HEK293 (cell line): ENCODE measurements at regions not wholly inside any gene's neighbourhood (a gene's known extent, or its start where the extent isn't known, plus 50 kb on each side); places are given as distances from the start of the nearest gene placed in this dataset.

ENCODE experiments used
- CTCF ChIP-seq: fragments of 450-650 bp; formaldehyde crosslinking; IDR thresholded peaks from 2 replicates; pipeline ENCODE4 v1.5.1; 2016; ENCODE audit warnings: missing biosample characterization, missing genetic modification characterization
- REST ChIP-seq: fragments of 450-650 bp; formaldehyde crosslinking; IDR thresholded peaks from 2 replicates; pipeline ENCODE4 v1.5.1; 2016; ENCODE audit warnings: missing biosample characterization, missing genetic modification characterization
- ZBTB1 ChIP-seq: fragments of 450-650 bp; formaldehyde crosslinking; IDR thresholded peaks from 2 replicates; pipeline ENCODE4 v1.5.1; 2016; ENCODE audit warnings: missing biosample characterization, missing genetic modification characterization
- ZBTB44 ChIP-seq: fragments of 450-650 bp; IDR thresholded peaks from 2 replicates; pipeline ENCODE4 v1.5.1; 2018; ENCODE audit warnings: missing biosample characterization, mild to moderate bottlenecking, missing genetic modification characterization
- ZFP41 ChIP-seq: fragments of 450-650 bp; formaldehyde crosslinking; IDR thresholded peaks from 2 replicates; pipeline ENCODE4 v1.5.1; 2016; ENCODE audit warnings: missing biosample characterization, missing genetic modification characterization, borderline replicate concordance
- ZNF184 ChIP-seq: fragments of 450-650 bp; IDR thresholded peaks from 2 replicates; pipeline ENCODE4 v1.5.1; 2018; ENCODE audit warnings: missing biosample characterization, mild to moderate bottlenecking, missing genetic modification characterization
- ZNF223 ChIP-seq: fragments of 450-650 bp; formaldehyde crosslinking; IDR thresholded peaks from 2 replicates; pipeline ENCODE4 v1.5.1; 2016; ENCODE audit warnings: missing biosample characterization, missing genetic modification characterization
- ZNF23 ChIP-seq: fragments of 450-650 bp; formaldehyde crosslinking; IDR thresholded peaks from 2 replicates; pipeline ENCODE4 v1.5.1; 2016; ENCODE audit warnings: missing biosample characterization, missing genetic modification characterization, borderline replicate concordance
- ZNF239 ChIP-seq: fragments of 450-650 bp; formaldehyde crosslinking; IDR thresholded peaks from 2 replicates; pipeline ENCODE4 v1.5.1; 2016; ENCODE audit warnings: missing biosample characterization, missing genetic modification characterization
- ZNF292 ChIP-seq: fragments of 450-650 bp; formaldehyde crosslinking; IDR thresholded peaks from 2 replicates; pipeline ENCODE4 v1.5.1; 2016; ENCODE audit warnings: low read depth, missing biosample characterization, missing genetic modification characterization, borderline replicate concordance
- ZNF629 ChIP-seq: fragments of 450-650 bp; formaldehyde crosslinking; IDR thresholded peaks from 2 replicates; pipeline ENCODE4 v1.5.1; 2017; ENCODE audit warnings: missing biosample characterization, missing genetic modification characterization
- ZSCAN5A ChIP-seq: fragments of 450-650 bp; formaldehyde crosslinking; IDR thresholded peaks from 2 replicates; pipeline ENCODE4 v1.5.1; 2016; ENCODE audit warnings: missing biosample characterization, missing genetic modification characterization

- TF ChIP-seq ZNF223 (tag by site-specific recombination) (no peak), ZNF239 (tag by site-specific recombination) (no peak), CTCF (tag by site-specific recombination) (no peak), ZSCAN5A (tag by site-specific recombination) (no peak), ZNF184 (tag by site-specific recombination) (no peak), ZNF23 (tag by site-specific recombination) (no peak), ZBTB1 (no peak), ZNF629 (tag by site-specific recombination) (no peak), ZBTB44 (no peak), REST (tag by site-specific recombination) (no peak), ZNF292 (tag by site-specific recombination) (no peak), ZFP41 (tag by site-specific recombination) (no peak)
Measured at GRCh38 chr21:28298251-28298672, 694.4 kb downstream of the LTN1 start.
